AG08395 (cell line): ENCODE measurements at regions not wholly inside any gene's neighbourhood (a gene's known extent, or its start where the extent isn't known, plus 50 kb on each side); places are given as distances from the start of the nearest gene placed in this dataset.
"Not testable (repeated sequence)": the region's sequence is repeated elsewhere in the genome, so short reads cannot be mapped to it uniquely, and the experiment has no call there.

Source experiments
- DNase-seq: peaks from one replicate; pipeline ENCODE4 v3.0.0; 2012; ENCODE audit warnings: mixed read lengths, low spot score

DNA sequence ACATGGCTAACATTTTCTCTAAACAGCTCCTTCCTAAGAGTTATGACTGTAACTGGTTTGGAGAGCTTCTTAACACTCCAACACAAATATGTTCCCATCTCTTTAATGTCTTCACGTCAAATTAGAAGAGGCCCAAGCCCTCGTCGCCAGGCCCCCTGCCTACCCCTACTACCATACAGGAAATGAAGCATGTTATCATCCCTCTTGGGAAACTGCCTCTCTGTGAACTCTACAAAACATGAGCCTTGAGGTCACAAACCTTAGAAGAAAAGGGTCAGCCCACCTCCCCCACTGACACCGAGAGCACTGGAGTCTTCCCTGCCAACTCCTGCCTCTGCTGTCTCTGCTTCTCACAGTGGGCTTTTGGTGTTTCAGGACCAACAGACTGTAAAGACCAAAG, 243.1 kb upstream of the STT3B start:
- no peak for DNase-seq

DNA sequence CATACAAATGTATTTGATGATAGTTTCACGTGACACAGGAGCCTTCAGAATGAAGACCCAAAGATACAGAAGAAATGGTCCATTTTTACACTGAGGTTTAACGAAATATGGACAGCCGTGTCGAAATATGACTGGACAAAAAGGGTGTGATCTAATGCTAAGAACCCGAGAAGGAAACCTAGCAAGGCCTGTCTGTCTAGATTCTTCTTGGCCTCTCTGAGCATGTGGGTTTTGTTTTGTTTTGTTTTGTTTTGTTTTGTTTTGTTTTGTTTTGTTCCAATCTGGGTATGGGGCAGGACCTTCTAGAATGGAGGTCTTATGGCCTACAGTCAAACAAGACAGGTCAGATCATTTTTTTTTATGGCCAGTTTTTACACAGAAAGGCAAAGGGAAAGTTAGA, 242.7 kb upstream of the STT3B start:
- no peak for DNase-seq

DNA sequence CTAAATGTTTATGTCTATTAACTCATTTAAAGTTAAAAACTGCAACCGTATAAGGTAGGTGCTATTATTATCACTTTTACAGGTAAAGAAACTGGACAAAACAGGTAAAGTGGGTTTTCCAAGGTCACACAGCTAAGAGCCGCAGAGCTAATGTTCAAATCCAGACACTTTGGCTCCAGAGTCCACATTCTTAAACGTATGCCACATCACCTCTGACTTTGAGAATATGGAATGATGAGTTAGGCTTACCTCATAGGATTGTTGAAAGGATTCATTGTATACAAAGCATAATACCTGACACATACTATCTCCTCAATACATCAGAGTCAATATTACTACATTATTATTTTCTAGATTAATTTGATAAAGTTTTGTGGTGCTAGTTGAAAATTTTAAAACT, 240.9 kb upstream of the STT3B start:
- DNase-seq: no peak

- no peak for DNase-seq
These were observed 238.1 kb upstream of the STT3B start for GRCh38 chr3:31294430-31295149.

GRCh38 chr3:31295150-31295765, 237.5 kb upstream of the STT3B start:
- no peak for DNase-seq

- no peak for DNase-seq
These were observed 234.9 kb upstream of the STT3B start for GRCh38 chr3:31297726-31298298.

- DNase-seq: no peak
These were observed 232.0 kb upstream of the STT3B start for GRCh38 chr3:31300456-31301443.

DNA sequence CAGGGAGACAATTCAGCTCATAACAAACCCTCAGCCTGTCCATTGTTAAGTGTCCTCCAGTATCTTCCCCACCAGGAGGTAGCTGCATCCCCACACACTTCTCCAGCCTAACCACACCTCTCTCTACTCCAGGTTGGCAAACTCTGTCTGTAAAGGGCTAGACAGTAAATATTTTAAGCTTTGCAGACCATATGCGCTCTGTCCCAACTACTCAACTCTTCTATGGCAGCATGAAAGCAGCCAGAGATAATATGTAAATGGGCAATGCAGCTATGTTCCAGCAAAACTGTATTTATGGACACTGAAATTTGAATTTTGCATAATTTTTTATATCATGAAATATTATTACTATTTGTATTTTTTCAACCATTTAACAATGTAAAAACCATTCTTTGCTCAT, 230.4 kb upstream of the STT3B start:
- DNase-seq: no peak

DNA sequence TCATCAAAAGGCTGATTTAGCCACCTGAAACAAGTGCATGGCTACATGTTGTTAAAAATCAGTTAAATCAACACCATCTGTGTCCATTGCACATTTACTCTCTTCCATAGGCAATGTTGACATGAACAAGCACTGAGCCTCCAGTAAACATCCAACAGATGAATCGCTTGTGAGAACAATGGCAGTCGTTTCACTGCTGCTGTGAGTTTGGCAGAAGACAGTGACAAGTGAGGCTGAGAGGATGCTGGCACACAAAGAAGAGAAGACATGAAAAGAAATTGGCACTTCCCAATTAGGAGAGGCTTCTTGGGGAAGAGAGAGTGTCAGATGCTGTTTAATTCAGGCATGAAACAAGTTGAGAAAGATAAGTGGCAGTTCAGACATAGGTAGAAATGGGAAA, 227.4 kb upstream of the STT3B start:
- DNase-seq: no peak

DNA sequence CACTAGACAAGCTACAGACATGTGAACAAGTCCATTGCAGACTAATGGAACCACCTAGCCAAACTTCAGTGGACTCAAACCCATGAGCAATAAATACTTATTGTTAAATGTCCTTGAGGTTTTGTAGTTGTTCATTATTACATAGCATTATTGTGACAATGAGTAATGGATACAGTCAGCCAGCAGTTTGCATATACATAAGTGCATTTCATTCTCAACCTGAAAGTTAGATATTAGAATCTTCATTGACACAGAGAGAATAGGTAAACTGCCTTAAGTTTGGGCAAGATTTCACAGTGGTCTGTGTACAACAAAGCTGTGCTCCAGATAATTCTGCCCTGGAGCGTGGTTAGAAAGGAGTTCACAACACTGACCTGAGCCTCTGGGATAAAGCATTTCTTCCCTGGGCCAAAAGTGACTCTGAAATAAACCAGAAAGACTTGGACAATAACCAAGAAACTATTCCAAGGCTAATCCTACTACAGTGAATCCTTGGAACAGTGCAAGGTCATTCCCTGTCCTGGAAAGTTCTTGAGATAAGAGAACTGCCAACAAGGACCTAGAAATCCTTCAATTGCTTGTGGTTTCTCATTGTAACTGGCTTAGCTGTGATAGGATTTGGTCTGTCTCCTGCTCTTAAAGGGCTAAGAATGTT, 225.5 kb upstream of the STT3B start:
- DNase-seq: no peak

DNA sequence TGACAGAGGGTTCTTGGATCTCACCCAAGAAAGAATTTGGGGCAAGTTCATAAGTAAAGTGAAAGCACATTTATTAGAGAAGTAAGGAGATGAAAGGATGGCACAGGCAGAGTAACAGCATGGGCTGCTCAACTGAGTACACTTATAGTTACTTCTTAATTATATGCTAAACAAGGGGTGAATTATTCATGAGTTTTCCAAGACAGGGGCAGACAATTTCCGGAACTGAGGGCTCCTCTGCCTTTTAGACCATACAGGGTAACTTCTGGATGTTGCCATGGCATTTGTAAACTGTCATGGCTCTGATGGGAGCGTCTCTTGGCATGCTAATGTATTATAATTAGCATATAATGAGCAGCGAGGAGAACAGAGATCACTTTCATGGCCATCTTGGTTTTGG, 221.2 kb upstream of the STT3B start:
- DNase-seq: no peak

- no peak for DNase-seq
These were observed 220.3 kb upstream of the STT3B start for GRCh38 chr3:31312400-31312799.

DNA sequence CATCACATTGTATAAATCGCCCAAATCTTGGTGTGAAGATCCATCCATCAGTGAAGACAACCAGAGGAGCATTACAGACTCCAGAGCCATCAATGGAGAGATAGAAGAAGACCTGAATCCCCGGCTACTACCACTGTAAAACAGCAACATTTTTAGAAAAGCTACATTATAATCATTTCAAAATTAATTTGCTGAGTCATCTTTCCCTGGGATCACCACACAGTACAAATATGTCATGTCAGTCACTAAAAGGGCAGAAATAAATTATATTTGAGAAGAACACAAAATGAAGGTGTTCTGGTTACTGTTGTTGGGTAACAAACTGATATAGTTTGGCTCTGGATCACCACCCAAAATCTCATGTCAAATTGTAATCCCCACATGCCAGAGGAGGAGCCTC, 218.5 kb upstream of the STT3B start:
- DNase-seq: no peak

DNA sequence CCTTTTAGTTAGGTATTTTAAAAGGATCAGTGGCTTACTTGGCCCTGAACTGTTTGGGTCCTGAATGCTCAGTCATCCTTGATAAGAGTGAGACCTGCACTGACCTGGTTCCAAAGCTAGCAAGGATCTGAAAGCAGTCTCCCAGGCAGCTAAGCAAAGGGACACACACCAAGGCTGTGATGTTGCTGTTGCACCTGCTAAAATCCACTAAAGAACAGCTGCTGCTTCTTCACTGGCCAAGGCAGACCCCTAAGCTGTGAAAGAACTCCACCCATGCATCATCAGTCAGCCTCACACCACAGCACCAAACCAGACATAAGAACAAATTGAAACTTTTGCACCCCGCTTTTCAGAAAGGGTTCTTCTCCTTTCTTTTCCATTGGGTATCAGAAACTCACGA, 213.4 kb upstream of the STT3B start:
- no peak for DNase-seq

DNA sequence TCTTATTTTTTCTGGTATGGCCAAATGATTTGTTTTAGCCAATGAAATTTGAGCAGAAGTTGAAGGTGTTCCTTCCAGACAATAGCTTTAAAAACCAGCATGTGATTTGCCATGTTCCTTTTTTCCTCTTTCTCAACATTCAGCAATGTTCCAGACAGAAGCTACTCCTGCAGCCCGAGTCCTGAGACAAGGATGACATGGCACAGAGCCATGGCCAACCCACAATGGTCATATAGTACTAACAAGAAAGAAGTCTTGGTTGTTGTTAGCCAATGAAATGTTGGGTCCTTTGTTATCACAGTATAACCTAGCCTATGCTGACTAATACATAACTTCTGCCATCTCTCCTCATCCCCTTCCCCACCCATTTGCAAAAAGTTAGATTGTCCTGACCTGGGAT, 211.1 kb upstream of the STT3B start:
- DNase-seq: no peak

DNA sequence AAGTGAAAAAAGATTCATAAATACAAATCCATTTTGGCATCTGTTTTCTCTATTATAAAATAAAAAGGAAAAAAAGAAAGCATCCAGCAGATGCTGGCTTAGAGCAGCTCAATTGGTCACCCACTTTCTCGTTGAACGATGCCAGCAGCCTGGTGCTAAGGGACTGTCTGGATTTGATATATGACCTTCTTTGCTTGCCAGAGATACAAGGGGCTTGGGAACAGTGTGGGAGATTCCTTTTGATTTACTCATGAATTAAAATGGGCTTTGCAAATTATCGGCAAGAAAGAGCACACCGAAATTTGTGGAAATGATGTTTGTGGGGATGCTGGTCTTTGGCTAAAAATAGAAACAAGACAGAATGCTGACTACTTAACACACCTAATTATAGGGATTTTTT, 210.3 kb upstream of the STT3B start:
- no peak for DNase-seq

GRCh38 chr3:31327826-31328357, 204.8 kb upstream of the STT3B start:
- DNase-seq: not testable (repeated sequence)

GRCh38 chr3:31331278-31331677, 201.4 kb upstream of the STT3B start:
- DNase-seq: no peak

- DNase-seq: peak; percentile 8
These were observed 191.6 kb upstream of the STT3B start for GRCh38 chr3:31341130-31341529.

DNA sequence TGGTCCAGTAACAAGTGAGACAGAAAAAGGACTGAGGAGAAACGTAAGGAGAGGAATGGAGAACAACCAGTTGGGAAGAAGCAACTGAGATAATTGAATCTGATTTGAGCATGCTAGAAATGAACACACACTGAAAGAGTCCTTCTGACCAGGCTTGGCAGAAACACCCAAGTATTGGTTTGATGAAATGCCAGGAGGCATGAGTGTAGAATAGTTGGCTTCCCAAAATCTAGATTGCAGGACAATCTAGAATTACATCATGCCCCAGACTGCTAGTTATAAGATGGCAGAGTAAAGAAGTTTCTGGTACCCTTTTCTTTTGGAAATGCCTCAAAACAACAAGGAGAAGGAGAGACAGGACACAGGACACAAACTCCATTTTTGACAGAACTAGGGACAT, 189.7 kb upstream of the STT3B start:
- peak; percentile 64 for DNase-seq

DNA sequence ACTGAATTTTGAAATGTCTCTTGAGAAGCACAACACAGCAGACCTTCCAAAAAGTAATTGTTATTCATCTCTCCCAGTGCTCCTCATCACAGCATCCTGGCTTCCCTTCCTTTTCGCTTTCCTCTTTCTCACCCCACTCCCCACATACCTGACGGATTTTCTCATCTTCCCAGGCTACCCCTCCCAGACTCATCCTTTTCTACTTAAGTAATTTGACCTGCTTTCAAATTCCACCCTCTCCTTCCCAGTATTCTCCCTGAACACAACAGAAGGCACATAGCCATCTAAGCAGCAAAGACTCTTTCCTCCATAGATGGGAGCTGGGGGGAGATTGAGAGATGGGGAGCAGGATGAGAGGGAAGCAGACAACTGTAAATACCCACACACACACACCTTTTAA, 187.1 kb upstream of the STT3B start:
- no peak for DNase-seq

GRCh38 chr3:31346542-31346979, 186.2 kb upstream of the STT3B start:
- no peak for DNase-seq
